Activated T-cell treated with anti-CD3 and anti-CD28 coated beads, Interleukin-2, amount 50 U/mL, for 72 hours (primary cell): ENCODE measurements at regions not wholly inside any gene's neighbourhood (a gene's known extent, or its start where the extent isn't known, plus 50 kb on each side); places are given as distances from the start of the nearest gene placed in this dataset.
"Not testable (repeated sequence)": the region's sequence is repeated elsewhere in the genome, so short reads cannot be mapped to it uniquely, and the experiment has no call there.

Experiments used
- ATAC-seq, 2 donors: fragments of 150-1000 bp; cut with Tn5 transposase; replicated peaks in 1 of 2; 2 replicates each; pipeline ENCODE4 v1.10.0; 2021; ENCODE audit warnings: moderate library complexity in 2 of 2, mild to moderate bottlenecking in 1 of 2
- DNase-seq, 2 donors: peaks; one replicate each; pipeline ENCODE4 v3.0.0; 2021 to 2022; ENCODE audit warnings: mixed read lengths in 1 of 2
- H3K27ac Mint-ChIP-seq: one replicate; pipeline ENCODE4 v1.8.0; 2022; ENCODE audit warnings: mild to moderate bottlenecking, moderate library complexity, mixed read lengths
- H3K27me3 Mint-ChIP-seq: one replicate; pipeline ENCODE4 v1.8.0; 2022; ENCODE audit warnings: low read depth, mixed read lengths
- H3K36me3 Mint-ChIP-seq, 2 donors: one replicate each; pipeline ENCODE4 v1.8.0; 2022; ENCODE audit warnings: mixed read lengths in 2 of 2, mild to moderate bottlenecking in 1 of 2; ENCODE audit not compliant: insufficient read depth in 2 of 2
- H3K4me1 Mint-ChIP-seq: one replicate; pipeline ENCODE4 v1.8.0; 2022; ENCODE audit warnings: low read depth, mixed read lengths
- H3K4me3 Mint-ChIP-seq, 2 donors: one replicate each; pipeline ENCODE4 v1.8.0; 2022; ENCODE audit warnings: mild to moderate bottlenecking in 2 of 2, mixed read lengths in 2 of 2, moderate library complexity in 2 of 2
- H3K9me3 Mint-ChIP-seq, 2 donors: one replicate each; pipeline ENCODE4 v1.8.0; 2022; ENCODE audit warnings: mixed read lengths in 2 of 2

- DNase-seq (no peak), ATAC-seq (no peak)
- Mint-ChIP-seq H3K36me3 (no peaks in the 10 kb centered on the region), H3K4me3 (no peak overlapping the region), H3K9me3 (peaks cover 0 to 4% of the 10 kb centered on the region in 2 donors), H3K27me3 (no peaks in the 10 kb centered on the region), H3K27ac (no peak overlapping the region), H3K4me1 (no peaks in the 10 kb centered on the region)
Observed at GRCh38 chr4:34972189-34972588, 1272.1 kb downstream of the ARAP2 start.

GRCh38 chr4:34973650-34974312, 1270.5 kb downstream of the ARAP2 start:
- H3K27me3 Mint-ChIP-seq: no peaks in the 10 kb centered on the region
- no peak for DNase-seq
- H3K36me3 Mint-ChIP-seq: no peaks in the 10 kb centered on the region
- no peak overlapping the region for H3K4me3 Mint-ChIP-seq
- no peak for ATAC-seq
- H3K9me3 Mint-ChIP-seq: peaks cover 0 to 6% of the 10 kb centered on the region in 2 donors
- no peak overlapping the region for H3K27ac Mint-ChIP-seq
- H3K4me1 Mint-ChIP-seq: no peaks in the 10 kb centered on the region

GRCh38 chr4:34974313-34974680, 1270.0 kb downstream of the ARAP2 start:
- Mint-ChIP-seq H3K4me3 (no peak overlapping the region), H3K27ac (no peak overlapping the region), H3K4me1 (no peaks in the 10 kb centered on the region), H3K27me3 (no peaks in the 10 kb centered on the region), H3K9me3 (peaks cover 0 to 6% of the 10 kb centered on the region in 2 donors), H3K36me3 (no peaks in the 10 kb centered on the region)
- ATAC-seq (no peak), DNase-seq (no peak)

- not testable (repeated sequence) for ATAC-seq, DNase-seq, H3K4me1 Mint-ChIP-seq, H3K4me3 Mint-ChIP-seq, H3K27me3 Mint-ChIP-seq, H3K27ac Mint-ChIP-seq, H3K36me3 Mint-ChIP-seq
- H3K9me3 Mint-ChIP-seq: peaks cover 12 to 14% of the 10 kb centered on the region in 2 donors
Observed at GRCh38 chr4:35021222-35021621, 1223.1 kb downstream of the ARAP2 start.

- ATAC-seq (no peak), DNase-seq (no peak)
- no peaks in the 10 kb centered on the region for H3K27me3 Mint-ChIP-seq
- no peak overlapping the region for H3K27ac Mint-ChIP-seq
- H3K9me3 Mint-ChIP-seq: peaks cover 2 to 19% of the 10 kb centered on the region in 2 donors
- no peak overlapping the region for H3K4me3 Mint-ChIP-seq
- peaks cover 0 to 5% of the 10 kb centered on the region in 2 donors for H3K36me3 Mint-ChIP-seq
- no peaks in the 10 kb centered on the region for H3K4me1 Mint-ChIP-seq
Observed at GRCh38 chr4:35025152-35025834, 1219.0 kb downstream of the ARAP2 start.

- ATAC-seq (no peak), DNase-seq (no peak)
- H3K27ac Mint-ChIP-seq: no peak overlapping the region
- no peaks in the 10 kb centered on the region for H3K27me3 Mint-ChIP-seq
- no peak overlapping the region for H3K4me3 Mint-ChIP-seq
- peaks cover under 1 to 3% of the 10 kb centered on the region in 2 donors for H3K9me3 Mint-ChIP-seq
- no peaks in the 10 kb centered on the region for H3K36me3 Mint-ChIP-seq
- no peaks in the 10 kb centered on the region for H3K4me1 Mint-ChIP-seq
Observed at GRCh38 chr4:35038079-35038805, 1206.1 kb downstream of the ARAP2 start.

- peaks cover 0 to 2% of the 10 kb centered on the region in 2 donors for H3K9me3 Mint-ChIP-seq
- H3K36me3 Mint-ChIP-seq: no peaks in the 10 kb centered on the region
- no peak overlapping the region for H3K27ac Mint-ChIP-seq
Observed at GRCh38 chr4:35038845-35039244, 1205.5 kb downstream of the ARAP2 start.

GRCh38 chr4:35052546-35052945, 1191.8 kb downstream of the ARAP2 start:
- Mint-ChIP-seq H3K9me3 (peaks cover 0 to 2% of the 10 kb centered on the region in 2 donors), H3K36me3 (no peaks in the 10 kb centered on the region)
- no peak for DNase-seq

More at GRCh38 chr4:35038845-35039244, 1205.5 kb downstream of the ARAP2 start:
- DNase-seq: no peak
- Mint-ChIP-seq H3K4me1 (no peaks in the 10 kb centered on the region), H3K27me3 (no peaks in the 10 kb centered on the region), H3K4me3 (no peak overlapping the region)
- no peak for ATAC-seq

GRCh38 chr4:35063031-35063570, 1181.2 kb downstream of the ARAP2 start:
- Mint-ChIP-seq H3K27ac (no peak overlapping the region), H3K9me3 (peaks cover 3 to 5% of the 10 kb centered on the region in 2 donors), H3K4me1 (no peaks in the 10 kb centered on the region), H3K27me3 (no peaks in the 10 kb centered on the region), H3K4me3 (no peak overlapping the region), H3K36me3 (no peaks in the 10 kb centered on the region)
- DNase-seq: no peak
- ATAC-seq: no peak

More at GRCh38 chr4:35052546-35052945, 1191.8 kb downstream of the ARAP2 start:
- ATAC-seq: no peak
- no peak overlapping the region for H3K27ac Mint-ChIP-seq
- H3K27me3 Mint-ChIP-seq: no peaks in the 10 kb centered on the region
- H3K4me3 Mint-ChIP-seq: no peak overlapping the region
- H3K4me1 Mint-ChIP-seq: no peaks in the 10 kb centered on the region

GRCh38 chr4:35066406-35066805, 1177.9 kb downstream of the ARAP2 start:
- no peaks in the 10 kb centered on the region for H3K4me1 Mint-ChIP-seq
- ATAC-seq: no peak
- no peaks in the 10 kb centered on the region for H3K36me3 Mint-ChIP-seq
- peaks cover 2 to 6% of the 10 kb centered on the region in 2 donors for H3K9me3 Mint-ChIP-seq
- no peak overlapping the region for H3K4me3 Mint-ChIP-seq
- DNase-seq: no peak
- no peaks in the 10 kb centered on the region for H3K27me3 Mint-ChIP-seq
- H3K27ac Mint-ChIP-seq: no peak overlapping the region

GRCh38 chr4:35080799-35081198, 1163.5 kb downstream of the ARAP2 start:
- ATAC-seq (no peak), DNase-seq (no peak)
- Mint-ChIP-seq H3K27ac (no peak overlapping the region), H3K27me3 (no peaks in the 10 kb centered on the region), H3K9me3 (peaks cover 3 to 4% of the 10 kb centered on the region in 2 donors), H3K36me3 (peaks cover 0 to 1% of the 10 kb centered on the region in 2 donors), H3K4me3 (no peak overlapping the region), H3K4me1 (no peaks in the 10 kb centered on the region)

GRCh38 chr4:35087218-35087617, 1157.1 kb downstream of the ARAP2 start:
- H3K4me1 Mint-ChIP-seq: no peaks in the 10 kb centered on the region
- no peak overlapping the region for H3K27ac Mint-ChIP-seq
- no peak for DNase-seq

GRCh38 chr4:35100932-35101331, 1143.4 kb downstream of the ARAP2 start:
- DNase-seq: no peak
- peaks cover 0 to 4% of the 10 kb centered on the region in 2 donors for H3K9me3 Mint-ChIP-seq
- H3K4me1 Mint-ChIP-seq: no peaks in the 10 kb centered on the region
- no peaks in the 10 kb centered on the region for H3K27me3 Mint-ChIP-seq
- no peak for ATAC-seq
- no peaks in the 10 kb centered on the region for H3K36me3 Mint-ChIP-seq
- H3K4me3 Mint-ChIP-seq: no peak overlapping the region
- H3K27ac Mint-ChIP-seq: no peak overlapping the region

More at GRCh38 chr4:35087218-35087617, 1157.1 kb downstream of the ARAP2 start:
- Mint-ChIP-seq H3K36me3 (peaks cover 0 to 2% of the 10 kb centered on the region in 2 donors), H3K9me3 (peaks cover 2 to 3% of the 10 kb centered on the region in 2 donors), H3K4me3 (no peak overlapping the region), H3K27me3 (no peaks in the 10 kb centered on the region)
- no peak for ATAC-seq
